ENCODE measurements at regions not wholly inside any gene's neighbourhood (a gene's known extent, or its start where the extent isn't known, plus 50 kb on each side); places are given as distances from the start of the nearest gene placed in this dataset.

DNA sequence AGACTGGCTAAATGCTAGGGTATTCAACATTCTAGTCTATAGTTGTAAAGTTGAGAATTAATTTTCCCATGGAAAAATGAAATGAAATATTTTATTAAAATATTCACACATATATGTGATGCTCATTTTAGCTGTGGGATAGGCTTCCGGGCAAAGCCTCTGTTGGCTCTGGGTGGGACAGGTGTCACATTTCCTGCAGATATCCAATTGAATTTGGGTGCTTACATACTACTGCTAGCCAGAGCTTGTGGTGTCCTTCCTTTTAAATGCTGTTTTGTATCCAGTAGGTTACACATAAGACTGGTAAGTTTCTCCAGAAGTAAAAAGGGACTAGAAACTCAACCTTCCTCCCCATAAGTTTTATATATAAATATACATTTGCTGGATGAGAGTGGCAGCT lies 73.8 kb downstream of the RPRM start:
- no peak for TF ChIP-seq EZH2phosphoT487 (conservative IDR thresholded peaks at IDR 0.05; ENCODE audit: low read length)
- TF ChIP-seq, protein P1, sequence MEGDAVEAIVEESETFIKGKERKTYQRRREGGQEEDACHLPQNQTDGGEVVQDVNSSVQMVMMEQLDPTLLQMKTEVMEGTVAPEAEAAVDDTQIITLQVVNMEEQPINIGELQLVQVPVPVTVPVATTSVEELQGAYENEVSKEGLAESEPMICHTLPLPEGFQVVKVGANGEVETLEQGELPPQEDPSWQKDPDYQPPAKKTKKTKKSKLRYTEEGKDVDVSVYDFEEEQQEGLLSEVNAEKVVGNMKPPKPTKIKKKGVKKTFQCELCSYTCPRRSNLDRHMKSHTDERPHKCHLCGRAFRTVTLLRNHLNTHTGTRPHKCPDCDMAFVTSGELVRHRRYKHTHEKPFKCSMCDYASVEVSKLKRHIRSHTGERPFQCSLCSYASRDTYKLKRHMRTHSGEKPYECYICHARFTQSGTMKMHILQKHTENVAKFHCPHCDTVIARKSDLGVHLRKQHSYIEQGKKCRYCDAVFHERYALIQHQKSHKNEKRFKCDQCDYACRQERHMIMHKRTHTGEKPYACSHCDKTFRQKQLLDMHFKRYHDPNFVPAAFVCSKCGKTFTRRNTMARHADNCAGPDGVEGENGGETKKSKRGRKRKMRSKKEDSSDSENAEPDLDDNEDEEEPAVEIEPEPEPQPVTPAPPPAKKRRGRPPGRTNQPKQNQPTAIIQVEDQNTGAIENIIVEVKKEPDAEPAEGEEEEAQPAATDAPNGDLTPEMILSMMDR (IDR thresholded peaks at IDR 0.05; ENCODE audit: insufficient read depth, low read length, poor library complexity, severe bottlenecking): no peak

All from SU-DHL-6 (cell line).